ENCODE measurements at regions not wholly inside any gene's neighbourhood (a gene's known extent, or its start where the extent isn't known, plus 50 kb on each side); places are given as distances from the start of the nearest gene placed in this dataset.

- no peak for DNase-seq
These were observed 65.7 kb downstream of the TMEM18 start for GRCh38 chr2:611519-611918.

- DNase-seq, result no peak
These were observed 66.7 kb downstream of the TMEM18 start for GRCh38 chr2:610491-610890.

GRCh38 chr2:609881-610280 lies 67.3 kb downstream of the TMEM18 start:
- DNase-seq, result no peak

- DNase-seq, result no peak
These were observed 67.8 kb downstream of the TMEM18 start for GRCh38 chr2:609449-609848.

GRCh38 chr2:608711-609110 lies 68.5 kb downstream of the TMEM18 start:
- no peak for DNase-seq

GRCh38 chr2:608297-608696 lies 68.9 kb downstream of the TMEM18 start:
- no peak for DNase-seq

GRCh38 chr2:607709-608108 lies 69.5 kb downstream of the TMEM18 start:
- DNase-seq, result no peak

DNA sequence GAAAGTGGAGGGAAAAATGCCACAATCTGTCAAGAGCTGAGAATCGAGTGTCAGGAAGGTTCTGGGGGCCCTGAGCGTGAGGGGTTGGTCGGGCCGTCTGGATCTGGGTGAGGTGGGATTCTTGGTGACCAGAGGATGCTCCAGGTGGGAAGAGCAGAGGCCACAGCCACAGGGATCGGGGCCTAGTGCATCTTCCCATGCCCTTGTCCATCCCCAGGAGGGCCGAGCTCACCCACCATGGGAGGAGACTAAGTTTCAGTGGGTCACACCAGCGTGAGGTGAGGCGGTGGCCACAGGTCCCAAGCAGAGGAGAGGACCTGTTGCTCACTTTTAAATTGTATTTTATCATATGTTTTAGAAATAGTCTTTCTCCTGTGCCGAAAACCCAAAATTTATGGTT lies 70.0 kb downstream of the TMEM18 start:
- DNase-seq, result no peak

DNA sequence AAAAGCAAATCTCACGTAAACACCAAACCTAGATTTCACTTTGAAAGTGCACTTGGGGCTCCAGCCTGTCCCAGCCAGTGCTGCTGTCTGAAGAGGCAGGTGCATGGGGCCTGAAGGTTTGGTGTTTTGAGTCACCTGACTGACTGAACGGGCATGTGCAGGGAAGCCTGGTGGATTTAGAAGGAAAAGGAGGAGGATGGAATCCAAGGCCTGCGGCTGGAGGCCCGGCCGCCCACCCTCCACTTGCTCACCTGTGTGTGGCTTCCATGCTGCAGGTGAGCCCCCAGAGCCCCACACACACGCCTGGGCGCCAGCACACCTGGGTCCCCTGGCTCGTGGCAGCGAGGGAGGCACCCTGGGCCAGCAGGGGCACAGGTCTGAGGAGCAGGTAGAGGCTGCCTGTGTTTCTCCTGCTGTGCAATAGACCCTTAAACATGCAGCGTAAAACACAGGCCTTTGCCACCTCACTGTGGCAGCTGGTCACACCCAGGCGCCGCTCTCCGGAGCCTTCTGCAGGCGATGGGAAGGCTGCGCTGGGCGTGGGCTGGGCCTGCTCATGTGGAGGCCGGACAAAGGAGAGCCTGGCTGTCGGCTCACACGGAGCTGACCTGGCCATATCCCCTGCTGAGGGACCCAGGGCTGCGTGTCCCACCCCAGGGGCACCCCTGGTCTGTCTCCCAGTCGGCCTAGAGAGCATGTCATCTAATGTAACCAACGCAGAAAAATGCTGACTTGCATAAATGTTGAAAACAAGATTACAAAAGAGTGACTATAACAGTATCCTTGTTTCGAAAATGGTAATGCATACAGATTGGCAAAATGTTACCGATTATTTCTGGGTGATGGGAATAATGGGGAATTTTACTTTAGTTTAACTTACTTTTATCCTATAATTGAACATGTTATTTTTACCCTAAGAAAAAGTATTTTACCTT lies 71.3 kb downstream of the TMEM18 start:
- no peak for DNase-seq

- no peak for DNase-seq
These were observed 72.2 kb downstream of the TMEM18 start for GRCh38 chr2:604854-605524.

DNA sequence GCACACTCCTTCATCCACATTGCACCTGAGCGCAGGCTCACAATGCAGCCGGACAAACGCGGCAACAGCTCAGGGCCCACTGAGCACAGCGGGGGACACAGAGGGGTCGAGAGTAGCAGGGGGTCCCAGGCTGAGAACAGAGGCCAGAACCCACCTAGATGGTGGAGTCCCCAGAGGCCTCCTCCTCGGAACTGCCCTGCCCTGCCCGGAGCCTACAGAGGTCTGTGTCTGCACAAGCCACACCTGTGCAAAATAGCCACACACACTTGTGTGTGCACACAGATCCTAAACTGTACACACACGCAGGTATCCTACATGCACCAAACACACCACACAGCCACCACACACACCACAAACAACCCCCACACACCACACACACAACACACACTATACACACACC lies 72.8 kb downstream of the TMEM18 start:
- DNase-seq, result no peak

GRCh38 chr2:603869-604268 lies 73.3 kb downstream of the TMEM18 start:
- DNase-seq, result no peak

- no peak for DNase-seq
These were observed 73.8 kb downstream of the TMEM18 start for GRCh38 chr2:603427-603826.

DNA sequence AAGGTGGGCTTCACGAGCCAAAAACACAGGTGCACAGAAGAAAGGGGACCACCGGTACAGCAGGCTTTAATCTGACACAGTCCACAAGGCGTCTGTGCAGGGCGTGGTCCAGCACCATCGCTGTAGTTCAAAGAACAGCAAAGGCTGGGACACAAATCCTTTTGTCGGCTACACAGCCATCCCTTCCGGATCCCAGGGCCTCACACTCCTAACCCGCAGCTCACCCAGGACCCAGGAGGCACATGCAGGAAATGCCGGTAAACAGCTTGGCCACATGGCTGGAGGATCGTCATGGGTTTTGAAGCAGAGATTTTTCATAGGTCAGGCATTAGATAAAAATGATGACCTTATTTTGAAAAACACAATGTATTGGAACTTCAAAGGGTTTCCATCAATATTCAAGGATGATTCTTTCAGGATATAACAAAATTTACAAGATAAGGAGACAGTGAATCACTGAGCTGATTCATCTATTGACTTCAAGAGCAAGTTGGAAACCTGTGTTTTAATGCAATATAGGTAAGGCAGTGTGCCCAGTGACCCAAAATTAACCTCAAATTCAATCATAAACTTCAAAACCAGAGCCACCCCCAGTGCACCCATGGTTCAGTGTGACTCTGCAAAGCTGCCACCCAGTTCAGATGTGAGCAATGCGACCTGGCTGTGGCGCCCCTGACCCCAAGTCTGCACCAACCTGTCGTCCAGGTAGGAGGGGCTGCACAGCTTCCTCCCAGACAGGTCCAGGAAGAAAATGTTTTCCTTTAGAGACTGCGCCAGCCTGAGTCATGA lies 74.4 kb downstream of the TMEM18 start:
- DNase-seq, result no peak

DNA sequence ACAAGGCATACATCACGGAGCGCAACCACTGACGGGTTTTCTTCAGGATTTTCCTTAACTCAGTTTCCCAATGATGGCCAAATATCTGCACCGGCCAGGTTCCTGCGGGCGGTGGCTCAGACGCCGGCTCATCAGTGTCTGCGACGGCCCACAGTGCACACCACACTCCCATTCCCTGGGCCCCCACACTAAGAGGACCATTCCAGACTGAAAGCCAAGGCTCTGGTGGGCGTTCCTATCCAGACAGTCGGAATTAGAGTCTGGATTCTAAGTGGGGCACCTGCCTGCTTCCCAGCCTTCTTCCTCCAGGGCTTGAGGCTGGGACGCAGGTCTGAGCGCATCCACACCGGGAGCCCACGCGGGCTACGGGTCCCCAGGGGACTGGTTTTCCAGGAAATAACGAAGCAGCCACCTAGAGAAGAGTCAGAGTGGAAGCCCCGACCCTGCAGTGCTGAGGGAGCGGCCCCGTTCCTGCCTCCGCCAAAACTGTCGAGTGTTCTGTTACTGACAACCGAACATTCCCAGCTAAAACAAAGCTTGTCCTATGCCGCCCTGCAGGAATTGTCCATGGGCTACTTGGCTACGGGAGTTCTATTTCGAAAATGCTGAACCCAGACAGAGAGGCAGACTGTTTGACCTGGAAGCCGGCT lies 75.3 kb downstream of the TMEM18 start:
- no peak for DNase-seq

- DNase-seq, result no peak
These were observed 75.9 kb downstream of the TMEM18 start for GRCh38 chr2:601387-601698.

GRCh38 chr2:600542-601386 lies 76.4 kb downstream of the TMEM18 start:
- no peak for DNase-seq

DNA sequence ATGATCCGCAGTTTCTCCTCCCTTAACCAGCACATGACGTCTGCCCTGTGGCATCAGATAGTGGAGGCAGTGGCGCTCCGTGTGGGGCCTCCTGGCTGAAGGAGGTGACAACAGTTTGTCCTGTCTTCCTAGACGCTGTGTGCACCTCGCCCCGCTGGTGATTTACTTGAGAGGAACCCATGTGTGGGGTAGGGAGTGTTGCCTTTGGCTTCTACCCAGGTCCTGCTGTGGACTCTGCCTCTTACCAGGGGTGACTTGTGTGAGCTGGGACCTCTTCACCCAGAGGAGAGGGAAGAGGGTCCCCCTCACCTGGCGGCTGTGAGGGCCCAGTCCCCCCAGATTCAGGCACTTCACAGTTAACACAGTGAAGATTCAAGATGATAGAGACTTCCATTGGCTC lies 77.6 kb downstream of the TMEM18 start:
- no peak for DNase-seq

- no peak for DNase-seq
These were observed 79.0 kb downstream of the TMEM18 start for GRCh38 chr2:598058-598802.

GRCh38 chr2:595831-596592 lies 81.2 kb downstream of the TMEM18 start:
- no peak for DNase-seq

All from CD4-positive, alpha-beta T cell treated with Interleukin-21 for 1 hour (primary cell).